GM15510 (cell line): ENCODE measurements at regions not wholly inside any gene's neighbourhood (a gene's known extent, or its start where the extent isn't known, plus 50 kb on each side); places are given as distances from the start of the nearest gene placed in this dataset.

ENCODE experiments used
- POLR2A ChIP-seq: IDR thresholded peaks from 3 replicates; pipeline ENCODE4 v1.6.1; 2011; ENCODE audit warnings: borderline replicate concordance; ENCODE audit not compliant: insufficient read length; ENCODE audit errors: extremely low read depth

GRCh38 chr7:69173846-69174245 is 424.4 kb upstream of the AUTS2 start:
- no peak for TF ChIP-seq POLR2A

GRCh38 chr7:69176841-69177240 is 421.4 kb upstream of the AUTS2 start:
- no peak for TF ChIP-seq POLR2A

- TF ChIP-seq POLR2A, result no peak
Observed at GRCh38 chr7:69177461-69177861, 420.8 kb upstream of the AUTS2 start.

- TF ChIP-seq POLR2A, result no peak
Observed at GRCh38 chr7:69177941-69178494, 420.3 kb upstream of the AUTS2 start.

GRCh38 chr7:69180662-69181061 is 417.6 kb upstream of the AUTS2 start:
- no peak for TF ChIP-seq POLR2A

GRCh38 chr7:69182596-69183467 is 415.4 kb upstream of the AUTS2 start:
- TF ChIP-seq POLR2A, result no peak

- TF ChIP-seq POLR2A, result no peak
Observed at GRCh38 chr7:69184339-69184738, 413.9 kb upstream of the AUTS2 start.

- TF ChIP-seq POLR2A, result no peak
Observed at GRCh38 chr7:69185170-69185569, 413.1 kb upstream of the AUTS2 start.

GRCh38 chr7:69186974-69187373 is 411.3 kb upstream of the AUTS2 start:
- TF ChIP-seq POLR2A, result no peak

GRCh38 chr7:69187824-69188333 is 410.4 kb upstream of the AUTS2 start:
- TF ChIP-seq POLR2A, result no peak

- no peak for TF ChIP-seq POLR2A
Observed at GRCh38 chr7:69189406-69189805, 408.9 kb upstream of the AUTS2 start.

GRCh38 chr7:69190025-69190424 is 408.2 kb upstream of the AUTS2 start:
- TF ChIP-seq POLR2A, result no peak

- no peak for TF ChIP-seq POLR2A
Observed at GRCh38 chr7:69190763-69191162, 407.5 kb upstream of the AUTS2 start.

- no peak for TF ChIP-seq POLR2A
Observed at GRCh38 chr7:69192134-69192533, 406.1 kb upstream of the AUTS2 start.

- TF ChIP-seq POLR2A, result no peak
Observed at GRCh38 chr7:69193061-69193460, 405.2 kb upstream of the AUTS2 start.

GRCh38 chr7:69196593-69196992 is 401.7 kb upstream of the AUTS2 start:
- TF ChIP-seq POLR2A, result no peak
